ENCODE measurements at regions not wholly inside any gene's neighbourhood (a gene's known extent, or its start where the extent isn't known, plus 50 kb on each side); places are given as distances from the start of the nearest gene placed in this dataset.

DNA sequence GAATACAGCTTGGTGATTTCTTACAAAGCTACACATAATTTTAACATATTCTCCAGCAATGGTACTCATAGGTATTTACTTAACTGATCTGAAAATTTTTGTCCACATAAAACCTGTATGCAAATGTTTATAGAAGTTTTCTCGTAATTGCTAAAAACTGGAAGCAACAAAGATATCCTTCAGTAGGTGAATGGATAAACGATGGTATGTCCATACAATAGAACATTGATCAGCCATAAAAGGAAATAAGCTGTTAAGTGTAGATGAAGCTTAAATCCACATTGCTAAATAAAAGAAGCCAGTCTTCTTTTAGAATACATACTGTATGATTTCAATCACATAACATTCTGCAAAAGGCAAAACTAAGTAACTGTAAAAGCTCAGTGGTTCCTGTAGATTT lies 224.8 kb upstream of the DPYD start:
- no peak for DNase-seq (ENCODE audit: low spot score)
- in situ Hi-C loops (cut with MboI; ENCODE audit: low pct_unique_long_range_greater_than_20kb, low sequenced_read_pairs, unreplicated experiment): no loop called here
- TF ChIP-seq, protein P1, sequence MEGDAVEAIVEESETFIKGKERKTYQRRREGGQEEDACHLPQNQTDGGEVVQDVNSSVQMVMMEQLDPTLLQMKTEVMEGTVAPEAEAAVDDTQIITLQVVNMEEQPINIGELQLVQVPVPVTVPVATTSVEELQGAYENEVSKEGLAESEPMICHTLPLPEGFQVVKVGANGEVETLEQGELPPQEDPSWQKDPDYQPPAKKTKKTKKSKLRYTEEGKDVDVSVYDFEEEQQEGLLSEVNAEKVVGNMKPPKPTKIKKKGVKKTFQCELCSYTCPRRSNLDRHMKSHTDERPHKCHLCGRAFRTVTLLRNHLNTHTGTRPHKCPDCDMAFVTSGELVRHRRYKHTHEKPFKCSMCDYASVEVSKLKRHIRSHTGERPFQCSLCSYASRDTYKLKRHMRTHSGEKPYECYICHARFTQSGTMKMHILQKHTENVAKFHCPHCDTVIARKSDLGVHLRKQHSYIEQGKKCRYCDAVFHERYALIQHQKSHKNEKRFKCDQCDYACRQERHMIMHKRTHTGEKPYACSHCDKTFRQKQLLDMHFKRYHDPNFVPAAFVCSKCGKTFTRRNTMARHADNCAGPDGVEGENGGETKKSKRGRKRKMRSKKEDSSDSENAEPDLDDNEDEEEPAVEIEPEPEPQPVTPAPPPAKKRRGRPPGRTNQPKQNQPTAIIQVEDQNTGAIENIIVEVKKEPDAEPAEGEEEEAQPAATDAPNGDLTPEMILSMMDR (IDR thresholded peaks at IDR 0.05; ENCODE audit: extremely low read depth, insufficient read depth, missing control alignments): no peak

DNA sequence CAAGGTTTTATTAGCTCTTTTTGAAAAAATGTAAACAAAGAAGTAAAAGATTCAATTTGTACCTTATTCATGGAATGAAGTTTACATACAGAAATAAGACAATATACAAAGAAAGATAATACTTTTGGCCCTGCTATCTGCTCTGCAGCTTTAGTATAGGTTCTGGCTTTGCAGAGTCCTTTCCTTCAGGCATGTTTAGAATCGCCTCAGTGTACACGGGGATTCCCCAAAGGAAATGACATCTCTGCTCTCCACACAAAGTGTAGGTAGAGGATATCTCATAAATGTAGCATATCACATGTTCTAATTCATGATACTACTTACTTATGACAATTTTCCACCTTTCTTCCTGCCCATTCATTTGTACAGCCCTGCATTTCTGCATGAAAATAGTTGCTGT lies 222.6 kb upstream of the DPYD start:
- in situ Hi-C loops (cut with MboI; ENCODE audit: low pct_unique_long_range_greater_than_20kb, low sequenced_read_pairs, unreplicated experiment): no loop called here
- TF ChIP-seq, protein P1 (IDR thresholded peaks at IDR 0.05; ENCODE audit: extremely low read depth, insufficient read depth, missing control alignments): no peak
- DNase-seq (ENCODE audit: low spot score): no peak

DNA sequence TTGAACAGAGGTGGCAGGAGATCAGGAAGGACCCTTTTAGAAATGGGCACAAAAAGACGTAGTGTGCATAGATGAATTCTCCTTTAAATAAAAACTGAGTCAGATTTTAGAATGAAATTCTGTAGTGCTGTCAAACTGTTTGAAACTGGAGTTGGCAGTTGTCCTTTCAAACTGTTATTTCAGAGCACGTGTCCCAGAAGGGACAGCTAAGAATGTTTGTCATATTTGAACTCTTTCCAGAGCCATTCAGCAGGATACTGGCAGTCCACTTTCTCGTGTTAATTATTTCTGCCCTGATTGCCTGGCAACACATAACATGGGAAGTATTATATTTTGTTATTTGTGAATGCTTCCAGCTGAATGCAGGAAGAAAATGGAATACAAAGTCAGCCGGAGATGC lies 212.3 kb upstream of the DPYD start:
- DNase-seq (ENCODE audit: low spot score): no peak
- TF ChIP-seq, protein P1 (IDR thresholded peaks at IDR 0.05; ENCODE audit: extremely low read depth, insufficient read depth, missing control alignments): no peak
- in situ Hi-C loops (cut with MboI; ENCODE audit: low pct_unique_long_range_greater_than_20kb, low sequenced_read_pairs, unreplicated experiment): no loop called here

DNA sequence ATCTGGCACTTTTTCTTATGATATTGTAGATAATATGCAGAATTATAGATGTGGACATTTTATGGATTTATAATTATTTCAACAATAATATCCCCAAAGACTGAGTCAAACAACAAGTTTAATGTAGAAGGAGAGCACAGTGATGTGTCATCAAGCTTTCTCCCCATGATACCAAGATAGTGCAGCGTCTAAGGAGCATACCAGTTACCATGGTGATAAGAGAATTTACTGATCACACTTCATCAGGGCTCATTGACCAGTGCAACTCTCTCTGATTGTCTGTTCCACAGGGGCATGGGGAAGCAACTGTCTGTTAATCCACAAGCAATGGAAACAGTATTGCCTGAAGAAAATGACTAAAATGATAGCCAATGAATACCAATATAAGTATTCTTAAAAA lies 209.6 kb upstream of the DPYD start:
- in situ Hi-C loops (cut with MboI; ENCODE audit: low pct_unique_long_range_greater_than_20kb, low sequenced_read_pairs, unreplicated experiment): no loop called here
- DNase-seq (ENCODE audit: low spot score): no peak
- TF ChIP-seq, protein P1 (IDR thresholded peaks at IDR 0.05; ENCODE audit: extremely low read depth, insufficient read depth, missing control alignments): no peak

DNA sequence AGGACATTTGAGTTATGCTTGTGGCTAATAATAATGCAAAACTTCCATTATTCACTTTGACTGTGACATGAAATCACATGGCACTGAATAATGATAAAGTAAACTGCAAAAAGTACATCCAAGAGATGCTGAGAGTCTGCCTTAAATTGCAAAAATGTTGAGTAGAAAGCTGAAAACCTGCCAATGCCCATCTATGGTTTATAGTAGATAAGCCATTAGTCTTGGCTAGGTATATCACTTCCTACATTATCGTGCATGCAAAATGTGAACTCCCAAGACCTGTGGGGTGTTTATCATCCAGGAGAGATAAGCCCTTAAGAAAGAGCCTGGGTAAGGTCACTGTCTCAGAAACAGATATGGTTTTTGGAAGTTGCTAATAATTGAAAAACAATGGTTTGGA lies 208.7 kb upstream of the DPYD start:
- in situ Hi-C loops (cut with MboI; ENCODE audit: low pct_unique_long_range_greater_than_20kb, low sequenced_read_pairs, unreplicated experiment): no loop called here
- TF ChIP-seq, protein P1 (IDR thresholded peaks at IDR 0.05; ENCODE audit: extremely low read depth, insufficient read depth, missing control alignments): no peak

DNA sequence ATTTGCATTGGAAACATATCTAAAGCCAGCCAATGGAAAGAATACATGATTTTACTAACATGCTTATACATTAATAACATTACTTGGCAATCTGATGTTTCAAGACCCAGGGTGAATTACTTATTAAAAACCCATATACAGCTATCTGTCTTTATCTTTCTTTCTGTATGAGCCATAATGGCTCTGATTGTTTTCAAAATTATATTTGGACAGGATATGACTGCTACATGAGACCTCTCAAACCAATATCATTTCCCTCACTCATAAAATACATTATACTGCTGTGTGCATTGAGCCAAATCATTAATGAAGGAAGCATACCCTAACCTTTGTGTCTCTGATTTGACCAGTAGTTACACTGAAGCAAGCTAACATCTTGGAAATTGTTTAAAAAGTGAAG lies 205.9 kb upstream of the DPYD start:
- no peak for DNase-seq (ENCODE audit: low spot score)
- TF ChIP-seq, protein P1 (IDR thresholded peaks at IDR 0.05; ENCODE audit: extremely low read depth, insufficient read depth, missing control alignments): no peak
- in situ Hi-C loops (cut with MboI; ENCODE audit: low pct_unique_long_range_greater_than_20kb, low sequenced_read_pairs, unreplicated experiment): no loop called here

More for the DNA sequence above, 208.7 kb upstream of the DPYD start:
- no peak for DNase-seq (ENCODE audit: low spot score)

DNA sequence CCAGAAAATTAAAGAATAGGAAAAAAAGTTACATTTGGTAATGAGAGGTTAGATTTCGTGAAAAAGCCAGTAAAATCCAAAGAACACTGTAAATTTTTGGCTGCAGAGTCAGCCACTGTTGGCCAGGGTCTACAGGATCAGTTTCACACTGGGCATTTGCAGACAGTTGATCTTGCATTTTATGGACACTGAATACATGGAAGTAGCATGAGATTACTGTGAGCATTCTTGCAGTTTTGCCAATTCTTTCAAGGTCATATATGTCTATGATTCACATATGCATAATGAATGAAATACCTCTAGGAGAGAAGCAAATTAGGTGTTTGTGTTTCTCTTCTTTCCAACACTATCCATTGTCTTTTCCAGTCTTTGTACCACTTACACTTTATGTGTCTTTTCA lies 200.8 kb upstream of the DPYD start:
- TF ChIP-seq, protein P1 (IDR thresholded peaks at IDR 0.05; ENCODE audit: extremely low read depth, insufficient read depth, missing control alignments): no peak
- DNase-seq (ENCODE audit: low spot score): no peak
- in situ Hi-C loops (cut with MboI; ENCODE audit: low pct_unique_long_range_greater_than_20kb, low sequenced_read_pairs, unreplicated experiment): no loop called here
